ENCODE measurements at regions not wholly inside any gene's neighbourhood (a gene's known extent, or its start where the extent isn't known, plus 50 kb on each side); places are given as distances from the start of the nearest gene placed in this dataset.

GRCh38 chr3:103818800-103819199 is 1384.0 kb downstream of the ZPLD1 start:
- TF ChIP-seq CTCF (IDR thresholded peaks at IDR 0.05) (no peak), ZFX (IDR thresholded peaks at IDR 0.05; ENCODE audit: borderline replicate concordance) (no peak)

All from 22Rv1 (cell line).